CD4-positive, alpha-beta T cell (primary cell): ENCODE measurements at regions not wholly inside any gene's neighbourhood (a gene's known extent, or its start where the extent isn't known, plus 50 kb on each side); places are given as distances from the start of the nearest gene placed in this dataset.

Source experiments
- ATAC-seq: fragments of 200-7000 bp; cut with Tn5 transposase; one replicate; pipeline ENCODE4 v1.10.0; 2022; ENCODE audit warnings: mild to moderate bottlenecking; ENCODE audit not compliant: poor library complexity
- CTCF ChIA-PET: fragments of 350-600 bp; sonication (Branson Sonifier 250); formaldehyde crosslinking; loops from one replicate; lab custom pipeline; 2021; ENCODE audit warnings: antibody characterized with exemption, inconsistent platforms; lab: Charles Lee
- POLR2A ChIA-PET: fragments of 350-600 bp; sonication (Branson Sonifier 250); formaldehyde crosslinking; loops from one replicate; lab custom pipeline; 2021; ENCODE audit warnings: antibody characterized with exemption, inconsistent platforms; lab: Charles Lee
- DNase-seq, 14 experiments: peaks; one replicate each; pipeline ENCODE4 v3.0.0-alpha.2; 2013 to 2020; ENCODE audit warnings: mixed read lengths in 2 of 14
- H3K27ac ChIP-seq, 2 donors: one replicate each; pipeline versions ENCODE4 v1.5.1 to v1.7.0; 2013; ENCODE audit warnings: low read length in 2 of 2, low read depth in 1 of 2, mild to moderate bottlenecking in 1 of 2
- H3K27me3 ChIP-seq, 2 experiments: 1 replicate in 1 of 2; 2 replicates in 1 of 2; pipeline versions ENCODE4 v1.6.1 to v1.7.0; 2013; ENCODE audit warnings: low read length in 2 of 2, control low read depth in 1 of 2, mild to moderate bottlenecking in 1 of 2, moderate library complexity in 1 of 2; ENCODE audit not compliant: insufficient read depth in 2 of 2, control insufficient read depth in 1 of 2
- H3K36me3 ChIP-seq: one replicate; pipeline ENCODE4 v1.6.1; 2013; ENCODE audit warnings: low read length, control low read depth; ENCODE audit not compliant: insufficient read depth
- H3K4me1 ChIP-seq: one replicate; pipeline ENCODE4 v1.6.1; 2013; ENCODE audit warnings: low read length, control low read depth; ENCODE audit not compliant: insufficient read depth
- H3K4me3 ChIP-seq: one replicate; pipeline ENCODE4 v1.5.1; 2013; ENCODE audit warnings: mild to moderate bottlenecking, low read length, moderate library complexity
- H3K9me3 ChIP-seq, 2 experiments: 1 replicate in 1 of 2; 2 replicates in 1 of 2; pipeline versions ENCODE4 v1.6.1 to v1.7.0; 2013; ENCODE audit warnings: low read length in 2 of 2, mild to moderate bottlenecking in 2 of 2, control low read depth in 1 of 2, moderate library complexity in 1 of 2; ENCODE audit not compliant: control insufficient read depth in 1 of 2, insufficient read depth in 1 of 2
- H3K27ac Mint-ChIP-seq: one replicate; pipeline ENCODE4 v1.8.0; 2020; ENCODE audit warnings: mixed read lengths
- H3K27me3 Mint-ChIP-seq: one replicate; pipeline ENCODE4 v1.8.0; 2021; ENCODE audit warnings: mixed read lengths
- H3K36me3 Mint-ChIP-seq: one replicate; pipeline ENCODE4 v1.8.0; 2021; ENCODE audit warnings: low read depth, mixed read lengths
- H3K4me1 Mint-ChIP-seq: one replicate; pipeline ENCODE4 v1.8.0; 2021; ENCODE audit warnings: low read depth, mixed read lengths
- H3K4me3 Mint-ChIP-seq: one replicate; pipeline ENCODE4 v1.8.0; 2020; ENCODE audit warnings: mild to moderate bottlenecking, mixed read lengths
- H3K9me3 Mint-ChIP-seq: one replicate; pipeline ENCODE4 v1.8.0; 2020; ENCODE audit warnings: mixed read lengths
- CTCF ChIP-seq: fragments of 200-600 bp; IDR thresholded peaks from one replicate; pipeline ENCODE4 v1.8.0; 2022; ENCODE audit warnings: antibody characterized with exemption, mild to moderate bottlenecking
- intact Hi-C, 2 experiments: fragments of 100-400 bp; cut with DNase I in 1 of 2; cut with micrococcal nuclease in 1 of 2; formaldehyde crosslinking; loops; one replicate each; pipeline versions ENCODE4 v1.15.1 to v1.9.0; 2023 to 2025; cut with DNase I, micrococcal nuclease

- no peaks in the 10 kb centered on the region for H3K36me3 ChIP-seq
- no peak overlapping the region for H3K4me3 ChIP-seq
- Mint-ChIP-seq H3K9me3 (peaks cover 7% of the 10 kb centered on the region), H3K4me1 (no peaks in the 10 kb centered on the region), H3K36me3 (no peaks in the 10 kb centered on the region), H3K4me3 (no peak overlapping the region), H3K27me3 (peaks cover 30% of the 10 kb centered on the region), H3K27ac (no peak overlapping the region)
- no peak for DNase-seq
- intact Hi-C loops: no loop called here
- CTCF ChIA-PET: no interaction called here
- H3K27ac ChIP-seq: no peak overlapping the region
- H3K4me1 ChIP-seq: no peaks in the 10 kb centered on the region
- no peak for ATAC-seq
- no peak for TF ChIP-seq CTCF
- POLR2A ChIA-PET: no interaction called here
- peaks cover 6 to 8% of the 10 kb centered on the region in 2 experiments for H3K27me3 ChIP-seq
- H3K9me3 ChIP-seq: no peaks in the 10 kb centered on the region
Measured at GRCh38 chr15:61681038-61681418, 379.2 kb downstream of the VPS13C start.

- no peaks in the 10 kb centered on the region for H3K9me3 ChIP-seq
- ChIA-PET POLR2A (no interaction called here), CTCF (no interaction called here)
Measured at GRCh38 chr15:61680260-61681037, 379.8 kb downstream of the VPS13C start.

GRCh38 chr15:61671736-61672135 is 388.5 kb downstream of the VPS13C start:
- Histone ChIP-seq H3K36me3 (no peaks in the 10 kb centered on the region), H3K27ac (no peak overlapping the region), H3K4me3 (no peak overlapping the region), H3K4me1 (no peaks in the 10 kb centered on the region), H3K27me3 (peaks cover 4 to 12% of the 10 kb centered on the region in 2 experiments), H3K9me3 (no peaks in the 10 kb centered on the region)
- Mint-ChIP-seq H3K4me3 (no peak overlapping the region), H3K27ac (no peak overlapping the region), H3K27me3 (peaks cover 32% of the 10 kb centered on the region), H3K36me3 (no peaks in the 10 kb centered on the region), H3K9me3 (no peaks in the 10 kb centered on the region), H3K4me1 (no peaks in the 10 kb centered on the region)
- intact Hi-C loops: no loop called here
- TF ChIP-seq CTCF: no peak
- ChIA-PET CTCF (interaction anchor here (1.1 to 1.6 kb wide), 2 partner anchors 16 to 42 kb away, joined by 3 to 4 read pairs; no protein-coding TSS in a partner anchor), POLR2A (no interaction called here)
- no peak for DNase-seq
- no peak for ATAC-seq

More at GRCh38 chr15:61680260-61681037, 379.8 kb downstream of the VPS13C start:
- Histone ChIP-seq H3K27ac (no peak overlapping the region), H3K36me3 (no peaks in the 10 kb centered on the region), H3K4me1 (no peaks in the 10 kb centered on the region), H3K27me3 (peaks cover 6 to 8% of the 10 kb centered on the region in 2 experiments), H3K4me3 (no peak overlapping the region)
- DNase-seq (no peak), ATAC-seq (no peak)
- no peaks in the 10 kb centered on the region for H3K36me3 Mint-ChIP-seq
- no peak overlapping the region for H3K4me3 Mint-ChIP-seq
- no peaks in the 10 kb centered on the region for H3K4me1 Mint-ChIP-seq
- no peak for TF ChIP-seq CTCF
- no peak overlapping the region for H3K27ac Mint-ChIP-seq
- intact Hi-C loops: no loop called here
- H3K9me3 Mint-ChIP-seq: peaks cover 7% of the 10 kb centered on the region
- H3K27me3 Mint-ChIP-seq: peaks cover 34% of the 10 kb centered on the region
